ENCODE measurements at regions not wholly inside any gene's neighbourhood (a gene's known extent, or its start where the extent isn't known, plus 50 kb on each side); places are given as distances from the start of the nearest gene placed in this dataset.

- CTCF ChIA-PET (ENCODE audit: partially characterized antibody) = interaction anchor here (0.7 to 3.3 kb wide), 5 partner anchors 10 to 282 kb away, joined by 3 to 21 read pairs (median 3); no protein-coding TSS in a partner anchor
- no peak overlapping the region for H2BK15ac ChIP-seq (ENCODE audit: low read length)
- no peaks in the 10 kb centered on the region for H3K79me2 ChIP-seq (ENCODE audit: control insufficient read depth in 1 of 2, insufficient read depth in 2 of 2, low read length in 2 of 2)
- no peak overlapping the region for H2AFZ ChIP-seq (ENCODE audit: low read length)
- no peaks in the 10 kb centered on the region for H4K20me1 ChIP-seq (replicated peaks in 1 of 2; ENCODE audit: control insufficient read depth in 1 of 2, insufficient read depth in 2 of 2, low read length in 2 of 2)
- no peak overlapping the region for H2BK20ac ChIP-seq (ENCODE audit: low read length)
- no peaks in the 10 kb centered on the region; a peak in 1 of 7 replicates for H3K4me1 ChIP-seq (replicated peaks in 1 of 4; ENCODE audit: control insufficient read depth in 3 of 4, insufficient read depth in 4 of 4, low read length in 3 of 4)
- H3K4ac ChIP-seq (replicated peaks; ENCODE audit: insufficient read length, low read depth, low read length) = no peak overlapping the region
- no peak overlapping the region for H2BK120ac ChIP-seq (replicated peaks; ENCODE audit: low read depth, low read length)
- no peak overlapping the region for H4K8ac ChIP-seq (ENCODE audit: extremely low read depth, insufficient read depth, low read length)
- H3K27ac ChIP-seq (ENCODE audit: low read depth, low read length) = no peak overlapping the region
- WGBS, 2 experiments (ENCODE audit: extremely low coverage in 1 of 2, insufficient coverage in 1 of 2, insufficient read length in 1 of 2, insufficient replicate concordance in 2 of 2, low coverage in 1 of 2, low lambda C conversion rate in 2 of 2, missing lambda C conversion rate in 1 of 2) = 82% methylated on average over 5 of the region's 5 CpGs; no CpG with 5 or more reads in 1 of the 2 experiments
- no peaks in the 10 kb centered on the region for H3K79me1 ChIP-seq (ENCODE audit: low read depth, low read length)
- no peak overlapping the region for H3K56ac ChIP-seq (replicated peaks; ENCODE audit: insufficient read length, low read depth, low read length)
- no peak overlapping the region for H3K23ac ChIP-seq (ENCODE audit: insufficient read length)
- POLR2A ChIA-PET (ENCODE audit: partially characterized antibody) = no interaction called here
- FAIRE-seq (no peak), DNase-seq (ENCODE audit: low read depth in 1 of 2, low spot score in 2 of 2) (no peak)
- H3K9me3 ChIP-seq (ENCODE audit: insufficient read depth in 2 of 2, low read depth in 1 of 2, low read length in 1 of 2) = no peaks in the 10 kb centered on the region
- H4K5ac ChIP-seq (ENCODE audit: insufficient read length, low read depth, low read length) = no peak overlapping the region
- H3K14ac ChIP-seq (ENCODE audit: insufficient read length) = no peak overlapping the region
- H3K4me2 ChIP-seq (ENCODE audit: insufficient read depth in 1 of 2, low read depth in 2 of 2, low read length in 2 of 2) = no peak overlapping the region
- no peaks in the 10 kb centered on the region for H3K36me3 ChIP-seq (ENCODE audit: control insufficient read depth in 2 of 4, insufficient read depth in 4 of 4, low read length in 3 of 4)
- no peak overlapping the region for H3K18ac ChIP-seq (ENCODE audit: extremely low read depth, low read length)
- no peak overlapping the region for H2BK5ac ChIP-seq (ENCODE audit: low read depth, low read length)
- no peak overlapping the region for H3K4me3 ChIP-seq (ENCODE audit: extremely low read depth in 1 of 4, insufficient read depth in 2 of 4, low read depth in 3 of 4, low read length in 4 of 4)
- no peaks in the 10 kb centered on the region for H3K23me2 ChIP-seq (ENCODE audit: low read depth, low read length)
- H3K9ac ChIP-seq (replicated peaks in 1 of 4; ENCODE audit: extremely low read depth in 1 of 4, low read depth in 3 of 4, low read length in 3 of 4) = no peak overlapping the region
- H4K91ac ChIP-seq (replicated peaks; ENCODE audit: insufficient read length, low read length) = no peak overlapping the region
- H2AK5ac ChIP-seq (ENCODE audit: low read depth, low read length) = no peak overlapping the region
- no peak overlapping the region for H2BK12ac ChIP-seq (ENCODE audit: low read depth, low read length)
- H3K27me3 ChIP-seq (replicated peaks in 1 of 4; ENCODE audit: control insufficient read depth in 3 of 4, extremely low read depth in 1 of 4, insufficient read depth in 3 of 4, low read length in 3 of 4) = no peaks in the 10 kb centered on the region
- TF ChIP-seq CHD1 (IDR thresholded peaks at IDR 0.05; ENCODE audit: low read depth, low read length) (no peak), MAFK (IDR thresholded peaks at IDR 0.05; ENCODE audit: low read depth, low read length) (no peak), ATF2 (IDR thresholded peaks at IDR 0.05; ENCODE audit: low read length) (no peak), KDM5A (IDR thresholded peaks at IDR 0.05; ENCODE audit: low read length) (no peak), CTCF (IDR thresholded peaks at IDR 0.05; ENCODE audit: control extremely low read depth in 1 of 3, insufficient read depth in 1 of 3, low read depth in 1 of 3, low read length in 3 of 3) (no peak), SP1 (IDR thresholded peaks at IDR 0.05; ENCODE audit: low read depth, low read length) (no peak), GTF2F1 (IDR thresholded peaks at IDR 0.05; ENCODE audit: borderline replicate concordance, low read depth, low read length) (no peak), SIRT6 (IDR thresholded peaks at IDR 0.05; ENCODE audit: low read length) (no peak), TCF12 (IDR thresholded peaks at IDR 0.05; ENCODE audit: low read depth, low read length) (no peak), CBX8 (IDR thresholded peaks at IDR 0.05; ENCODE audit: borderline replicate concordance, low read depth, low read length) (no peak), BACH1 (IDR thresholded peaks at IDR 0.05; ENCODE audit: low read length) (no peak), JUN (IDR thresholded peaks at IDR 0.05; ENCODE audit: low read depth, low read length) (no peak)
These were observed 306.4 kb upstream of the ROPN1 start for GRCh38 chr3:124298301-124298700.
